OCI-LY7 (cell line): ENCODE measurements at regions not wholly inside any gene's neighbourhood (a gene's known extent, or its start where the extent isn't known, plus 50 kb on each side); places are given as distances from the start of the nearest gene placed in this dataset.

Experiments
- BruUV-seq: library from RNA; stranded (reverse); fragments of 400-500 nt; replicated peaks from 2 replicates; lab custom pipeline; 2021; lab: Mats Ljungman, UMichigan
- CTCF ChIA-PET: fragments of 300-600 bp; sonication (Branson Sonifier 250); formaldehyde crosslinking; loops from one replicate; lab custom pipeline; 2022; ENCODE audit warnings: antibody characterized with exemption; ENCODE audit not compliant: unreplicated experiment; lab: Charles Lee
- POLR2A ChIA-PET: fragments of 300-600 bp; sonication (Branson Sonifier 250); formaldehyde crosslinking; loops from one replicate; lab custom pipeline; 2022; ENCODE audit warnings: antibody characterized with exemption; lab: Charles Lee
- DNase-seq: peaks from one replicate; pipeline ENCODE4 v3.0.0-alpha.2; 2015; ENCODE audit warnings: low spot score
- H2AFZ ChIP-seq: fragments of 200-600 bp; sonication (generic), shearing (Covaris generic); 2 replicates; pipeline ENCODE4 v1.6.1; 2014; ENCODE audit warnings: mild to moderate bottlenecking, antibody characterized with exemption, low read length, moderate library complexity
- H3K27ac ChIP-seq: fragments of 200-600 bp; sonication (generic); 2 replicates; pipeline ENCODE4 v1.5.1; 2014; ENCODE audit warnings: mixed run types, low read depth, mild to moderate bottlenecking, moderate library complexity, low read length, inconsistent platforms; ENCODE audit not compliant: poor library complexity, severe bottlenecking
- H3K36me3 ChIP-seq: fragments of 200-600 bp; sonication (generic); 2 replicates; pipeline ENCODE4 v1.6.1; 2014; ENCODE audit warnings: mild to moderate bottlenecking, antibody characterized with exemption, low read length, moderate library complexity, mixed read lengths; ENCODE audit not compliant: insufficient read depth
- H3K4me1 ChIP-seq: fragments of 200-600 bp; sonication (generic); 2 replicates; pipeline ENCODE4 v1.5.1; 2014; ENCODE audit warnings: mild to moderate bottlenecking, low read length; ENCODE audit not compliant: insufficient read depth, poor library complexity, severe bottlenecking
- H3K4me2 ChIP-seq: fragments of 200-600 bp; sonication (generic); 2 replicates; pipeline ENCODE4 v1.6.1; 2014; ENCODE audit warnings: mild to moderate bottlenecking, low read length
- H3K4me3 ChIP-seq: fragments of 200-600 bp; sonication (generic); 2 replicates; pipeline ENCODE4 v1.5.1; 2014; ENCODE audit warnings: mild to moderate bottlenecking, low read depth, low read length; ENCODE audit not compliant: poor library complexity, severe bottlenecking
- H3K79me2 ChIP-seq: fragments of 200-600 bp; sonication (generic); 2 replicates; pipeline ENCODE4 v1.6.1; 2016; ENCODE audit warnings: low read depth, mild to moderate bottlenecking, low read length, moderate library complexity, mixed read lengths; ENCODE audit not compliant: insufficient read depth
- H3K9me2 ChIP-seq: fragments of 200-600 bp; sonication (generic); 2 replicates; pipeline ENCODE4 v1.6.1; 2016; ENCODE audit warnings: mild to moderate bottlenecking, low read length, mixed read lengths; ENCODE audit not compliant: insufficient read depth
- H3K9me3 ChIP-seq: fragments of 200-600 bp; sonication (generic); 2 replicates; pipeline ENCODE4 v1.6.1; 2014; ENCODE audit warnings: mild to moderate bottlenecking, mixed run types, low read length, mixed read lengths
- H4K20me1 ChIP-seq: fragments of 200-600 bp; sonication (generic); 2 replicates; pipeline ENCODE4 v1.6.1; 2014; ENCODE audit warnings: mild to moderate bottlenecking, antibody characterized with exemption, low read length, moderate library complexity, mixed read lengths; ENCODE audit not compliant: insufficient read depth
- CTCF ChIP-seq: fragments of 200-600 bp; sonication (generic); conservative IDR thresholded peaks from 2 replicates; pipeline ENCODE4 v1.5.1; 2014; ENCODE audit warnings: mild to moderate bottlenecking, antibody characterized with exemption, low read length, moderate library complexity, mixed read lengths
- EZH2phosphoT487 ChIP-seq: fragments of 200-600 bp; sonication (generic); IDR thresholded peaks from 2 replicates; pipeline ENCODE4 v1.6.1; 2018; ENCODE audit warnings: low read depth, borderline replicate concordance, mild to moderate bottlenecking, mixed run types, antibody characterized with exemption, low read length, moderate library complexity, mixed read lengths
- intact Hi-C: fragments of 100-400 bp; cut with micrococcal nuclease; formaldehyde crosslinking; loops from one replicate; pipeline ENCODE4 v1.10.0; 2022; ENCODE audit not compliant: unreplicated experiment

- intact Hi-C loops, result no loop called here
- no peak overlapping the region for H3K27ac ChIP-seq
- TF ChIP-seq EZH2phosphoT487, result no peak
- H3K4me1 ChIP-seq, result no peaks in the 10 kb centered on the region
- H3K4me3 ChIP-seq, result no peak overlapping the region
- no TSS peak for BruUV-seq
- H3K79me2 ChIP-seq, result no peaks in the 10 kb centered on the region
- POLR2A ChIA-PET, result no interaction called here
- no peak for DNase-seq
- H3K9me3 ChIP-seq, result 0 out of 2 replicates have a peak, but pooled peaks cover 13% of the 10 kb centered on the region
- CTCF ChIA-PET, result no interaction called here
- H3K9me2 ChIP-seq, result no peaks in the 10 kb centered on the region
- no peak overlapping the region for H3K4me2 ChIP-seq
- H4K20me1 ChIP-seq, result no peaks in the 10 kb centered on the region
- no peaks in the 10 kb centered on the region for H3K36me3 ChIP-seq
- H2AFZ ChIP-seq, result no peak overlapping the region
Observed at GRCh38 chr4:178958725-178959440, 1516.6 kb upstream of the AGA start.

GRCh38 chr4:178963446-178964045 lies 1521.3 kb upstream of the AGA start:
- no peaks in the 10 kb centered on the region for H3K36me3 ChIP-seq
- H4K20me1 ChIP-seq, result no peaks in the 10 kb centered on the region
- TF ChIP-seq CTCF, result no peak
- no peak for TF ChIP-seq EZH2phosphoT487
- H3K4me1 ChIP-seq, result no peaks in the 10 kb centered on the region
- no peak for DNase-seq
- no peak overlapping the region for H3K4me2 ChIP-seq
- no peak overlapping the region for H3K4me3 ChIP-seq
- H3K9me3 ChIP-seq, result 0 out of 2 replicates have a peak, but pooled peaks cover 7% of the 10 kb centered on the region
- H3K27ac ChIP-seq, result no peak overlapping the region
- no peaks in the 10 kb centered on the region for H3K79me2 ChIP-seq
- H2AFZ ChIP-seq, result no peak overlapping the region
- intact Hi-C loops, result loop anchor here (5.0 kb wide), 1 partner anchor 344 kb away; no protein-coding TSS in a partner anchor
- CTCF ChIA-PET, result no interaction called here
- POLR2A ChIA-PET, result no interaction called here
- H3K9me2 ChIP-seq, result no peaks in the 10 kb centered on the region
- BruUV-seq, result no TSS peak

DNA sequence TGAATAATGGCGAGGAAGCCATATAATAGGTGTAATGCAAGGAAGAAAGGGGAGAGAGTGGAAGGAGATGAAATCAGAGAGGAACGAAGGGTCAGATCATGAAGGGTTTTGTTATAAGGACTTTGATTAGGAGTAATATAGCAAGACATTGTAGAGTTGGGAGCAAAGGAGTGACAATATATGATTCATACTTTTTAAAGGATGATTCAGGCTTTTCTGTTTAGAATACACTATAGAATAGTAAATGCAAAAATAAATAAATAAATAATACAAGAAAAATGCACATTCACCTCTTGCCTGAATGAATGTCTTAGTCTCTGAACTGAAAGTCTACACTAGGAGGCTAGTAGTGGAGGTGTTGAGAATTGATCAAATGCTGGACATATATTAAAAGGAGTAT lies 1524.4 kb upstream of the AGA start:
- no TSS peak for BruUV-seq
- H3K9me3 ChIP-seq, result no peaks in the 10 kb centered on the region

More for the DNA sequence above, 1524.4 kb upstream of the AGA start:
- no peaks in the 10 kb centered on the region for H3K36me3 ChIP-seq
- H4K20me1 ChIP-seq, result no peaks in the 10 kb centered on the region
- no peaks in the 10 kb centered on the region for H3K9me2 ChIP-seq
- intact Hi-C loops, result no loop called here
- ChIA-PET POLR2A (no interaction called here), CTCF (no interaction called here)
- H3K4me1 ChIP-seq, result no peaks in the 10 kb centered on the region
- DNase-seq, result no peak
- TF ChIP-seq CTCF (no peak), EZH2phosphoT487 (no peak)
- no peak overlapping the region for H2AFZ ChIP-seq
- H3K27ac ChIP-seq, result no peak overlapping the region
- no peak overlapping the region for H3K4me2 ChIP-seq
- no peaks in the 10 kb centered on the region for H3K79me2 ChIP-seq
- no peak overlapping the region for H3K4me3 ChIP-seq
